GM23248 (cell line): ENCODE measurements at regions not wholly inside any gene's neighbourhood (a gene's known extent, or its start where the extent isn't known, plus 50 kb on each side); places are given as distances from the start of the nearest gene placed in this dataset.

ENCODE experiments used
- EZH2 ChIP-seq: fragments of 200-600 bp; sonication (generic); IDR thresholded peaks from 2 replicates; pipeline ENCODE4 v1.6.1; 2018; ENCODE audit warnings: antibody characterized with exemption, mild to moderate bottlenecking; ENCODE audit not compliant: insufficient read depth, poor library complexity, severe bottlenecking
- EZH2phosphoT487 ChIP-seq: fragments of 200-600 bp; sonication (generic); IDR thresholded peaks from 2 replicates; pipeline ENCODE4 v1.6.1; 2018; ENCODE audit warnings: antibody characterized with exemption, moderate library complexity, mild to moderate bottlenecking, low read depth; ENCODE audit not compliant: insufficient read depth

GRCh38 chr5:54778783-54779182 is 206.6 kb downstream of the ESM1 start:
- TF ChIP-seq EZH2 (no peak), EZH2phosphoT487 (no peak)
